HG03135 (cell line): ENCODE measurements at regions not wholly inside any gene's neighbourhood (a gene's known extent, or its start where the extent isn't known, plus 50 kb on each side); places are given as distances from the start of the nearest gene placed in this dataset.

Experiments used
- ATAC-seq: cut with Tn5 transposase; IDR thresholded peaks from one replicate; pipeline ENCODE4 v1.9.1; 2021; ENCODE audit warnings: mild to moderate bottlenecking, moderate library complexity; ENCODE audit not compliant: unreplicated experiment

DNA sequence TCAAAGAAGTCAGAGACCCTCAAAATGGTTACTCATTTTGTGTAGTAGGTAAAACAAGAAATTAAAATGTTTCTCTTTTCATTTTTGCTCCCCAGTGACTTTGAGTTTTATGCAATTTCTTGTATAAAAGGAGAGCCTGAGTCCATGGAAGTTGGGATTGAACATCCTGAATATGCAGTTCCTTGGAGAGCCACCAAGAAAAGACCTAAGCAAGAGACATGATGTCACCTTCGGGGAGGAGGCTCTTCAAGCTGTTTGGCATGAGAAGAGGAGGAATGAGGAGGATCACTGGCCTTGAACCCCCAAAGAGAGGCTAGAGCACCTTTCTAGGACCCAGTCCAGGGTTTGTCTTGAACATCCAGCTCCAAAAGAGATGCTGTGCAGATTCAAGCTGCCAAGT, 62.3 kb upstream of the CALM2 start:
- no peak for ATAC-seq

GRCh38 chr2:47237375-47238334, 61.3 kb upstream of the CALM2 start:
- no peak for ATAC-seq

- no peak for ATAC-seq
Observed at GRCh38 chr2:47236503-47237215, 60.3 kb upstream of the CALM2 start.

DNA sequence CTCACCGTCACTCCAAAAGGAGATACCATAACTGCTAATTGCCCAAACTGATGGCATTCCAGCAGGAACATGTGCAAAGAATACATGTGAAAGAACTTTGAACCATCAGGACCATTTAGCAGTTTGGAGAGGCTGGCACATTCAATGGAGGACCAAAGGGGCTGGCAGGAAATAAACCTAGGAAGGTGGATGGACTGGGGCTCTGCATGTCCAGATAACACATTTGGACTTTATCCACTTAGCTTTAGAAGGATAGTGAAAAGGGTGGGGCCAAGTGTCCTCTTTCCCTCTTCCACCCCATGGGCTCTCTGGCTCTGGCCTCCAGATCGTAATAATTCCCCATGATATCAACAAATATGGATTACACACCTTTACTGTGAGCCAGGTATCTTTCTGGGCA, 58.8 kb upstream of the CALM2 start:
- ATAC-seq, result no peak

- ATAC-seq, result no peak
Observed at GRCh38 chr2:47234456-47234855, 58.1 kb upstream of the CALM2 start.

- no peak for ATAC-seq
Observed at GRCh38 chr2:47232738-47233415, 56.6 kb upstream of the CALM2 start.

DNA sequence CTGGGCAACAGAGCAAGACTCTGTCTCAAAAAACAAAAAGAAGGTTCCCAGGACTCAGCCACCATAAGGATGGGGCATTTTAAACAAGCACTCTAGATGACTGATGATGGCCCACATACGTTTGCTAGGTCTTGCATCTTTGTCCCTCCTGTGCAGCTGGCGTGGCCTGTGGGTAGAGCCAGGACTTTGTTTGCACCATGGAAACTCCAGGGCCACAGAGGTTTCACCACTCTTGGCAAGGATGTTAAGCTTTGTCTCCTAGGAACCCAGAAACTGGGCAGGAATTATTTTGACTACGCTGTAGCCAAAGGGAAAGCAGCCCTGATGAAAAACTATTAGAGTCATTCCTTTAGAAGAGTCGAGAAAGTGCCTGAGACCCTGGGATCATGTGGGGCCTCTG, 54.1 kb upstream of the CALM2 start:
- no peak for ATAC-seq

GRCh38 chr2:47227532-47228279, 51.4 kb upstream of the CALM2 start:
- ATAC-seq, result no peak

DNA sequence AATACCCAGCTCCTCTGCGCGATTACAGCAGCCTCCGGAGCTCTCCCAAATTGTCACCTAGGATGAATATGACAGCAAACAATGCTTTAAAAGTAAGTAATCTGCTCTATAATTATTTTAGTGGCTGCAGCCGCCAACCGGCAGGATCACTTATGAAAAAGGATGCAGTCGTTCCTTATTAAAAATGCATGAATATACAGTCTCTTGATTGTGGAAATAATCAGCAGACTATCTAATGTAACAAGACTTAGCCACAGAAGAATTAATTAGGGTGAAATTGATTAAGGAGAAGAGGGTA, 50.6 kb upstream of the CALM2 start:
- ATAC-seq, result no peak

DNA sequence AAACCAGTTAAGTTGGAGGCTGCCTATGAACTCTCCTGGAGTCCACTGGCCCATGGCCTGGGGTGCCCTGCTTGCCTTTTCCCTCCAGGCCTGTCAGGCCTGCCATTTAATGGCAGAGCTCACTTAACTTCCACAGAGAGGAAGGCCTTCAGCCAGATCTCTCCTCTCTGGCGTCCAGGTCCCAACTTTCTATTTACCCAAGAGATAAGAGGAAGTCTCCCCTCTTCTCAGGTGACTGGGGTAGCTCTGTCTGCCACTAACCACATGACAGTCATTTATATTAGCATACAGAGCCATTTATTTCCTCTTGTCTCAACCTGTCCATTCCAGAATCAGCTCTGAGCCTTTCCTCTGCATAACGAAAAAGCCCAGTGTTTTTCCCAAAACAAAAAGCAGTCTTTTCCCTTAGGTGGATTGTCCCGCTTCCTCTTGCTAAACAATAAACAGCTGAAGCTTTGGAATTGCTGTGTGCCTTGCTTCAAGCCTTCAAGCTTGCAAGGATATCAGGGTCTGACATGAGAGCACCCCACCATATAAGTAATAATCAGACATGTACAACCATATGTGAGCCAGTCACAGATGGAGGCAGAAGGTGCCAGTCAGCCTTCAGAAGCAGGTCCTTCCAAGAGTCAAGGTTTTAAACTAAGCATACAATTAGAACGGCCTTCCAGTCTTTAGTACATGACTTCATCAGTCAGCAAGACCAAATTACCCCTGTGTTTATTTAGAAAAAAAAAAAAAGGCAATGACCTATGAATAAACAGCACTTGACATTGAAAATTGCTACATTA, 50.0 kb upstream of the CALM2 start:
- no peak for ATAC-seq
